ENCODE measurements at regions not wholly inside any gene's neighbourhood (a gene's known extent, or its start where the extent isn't known, plus 50 kb on each side); places are given as distances from the start of the nearest gene placed in this dataset.

- Histone ChIP-seq H3K27ac (peak overlapping the region; percentile 30), H3K27me3 (no peaks in the 10 kb centered on the region), H3K4me3 (no peak overlapping the region), H3K36me3 (no peaks in the 10 kb centered on the region), H3K4me1 (no peaks in the 10 kb centered on the region), H3K9me3 (no peaks in the 10 kb centered on the region)
- TF ChIP-seq POLR2A (IDR thresholded peaks at IDR 0.05) (no peak), CTCF (IDR thresholded peaks at IDR 0.05) (no peak), POLR2AphosphoS5 (IDR thresholded peaks at IDR 0.05; ENCODE audit: insufficient read depth in 1 of 2, low read depth in 1 of 2) (peak in 1 of 2 donors; percentile 16)
- no peak for DNase-seq (ENCODE audit: extremely low spot score in 2 of 2)
- intact Hi-C loops (cut with DNase I) = no loop called here
Observed at GRCh38 chr7:28245123-28245878, 64.7 kb upstream of the JAZF1 start.

- no peak for TF ChIP-seq CTCF (IDR thresholded peaks at IDR 0.05)
- no peak for TF ChIP-seq POLR2A (IDR thresholded peaks at IDR 0.05)
- no peak for TF ChIP-seq POLR2AphosphoS5 (IDR thresholded peaks at IDR 0.05; ENCODE audit: insufficient read depth in 1 of 2, low read depth in 1 of 2)
- intact Hi-C loops (cut with DNase I) = no loop called here
Observed at GRCh38 chr7:28246921-28247461, 66.4 kb upstream of the JAZF1 start.

DNA sequence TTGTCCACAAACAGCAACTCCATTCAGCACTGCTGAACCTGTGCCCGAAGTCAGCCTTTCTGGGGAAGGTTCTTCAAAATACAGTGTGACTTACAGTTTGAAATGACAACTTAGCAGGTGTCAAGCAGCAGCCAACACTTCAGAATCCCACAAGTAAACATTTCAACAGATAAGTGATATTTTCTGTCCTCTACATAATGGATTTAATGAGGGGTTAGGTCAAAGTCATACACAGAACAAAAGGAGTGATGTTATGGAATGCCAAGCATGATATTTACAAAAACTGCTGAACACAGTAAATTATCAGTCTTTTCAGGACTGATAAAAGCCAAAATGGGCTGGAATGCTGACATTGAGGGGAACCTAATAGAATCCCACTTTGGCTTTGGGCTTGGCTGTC, 77.6 kb upstream of the JAZF1 start:
- intact Hi-C loops (cut with DNase I) = no loop called here
- TF ChIP-seq CTCF (IDR thresholded peaks at IDR 0.05) (no peak), POLR2AphosphoS5 (IDR thresholded peaks at IDR 0.05; ENCODE audit: insufficient read depth in 1 of 2, low read depth in 1 of 2) (no peak), POLR2A (IDR thresholded peaks at IDR 0.05) (no peak)
- Histone ChIP-seq H3K4me1 (no peaks in the 10 kb centered on the region), H3K9me3 (no peaks in the 10 kb centered on the region), H3K4me3 (no peak overlapping the region), H3K27ac (no peak overlapping the region), H3K27me3 (no peaks in the 10 kb centered on the region), H3K36me3 (no peaks in the 10 kb centered on the region)
- DNase-seq (ENCODE audit: extremely low spot score in 2 of 2) = no peak

More at GRCh38 chr7:28246921-28247461, 66.4 kb upstream of the JAZF1 start:
- no peaks in the 10 kb centered on the region for H3K9me3 ChIP-seq
- H3K27me3 ChIP-seq = no peaks in the 10 kb centered on the region
- H3K36me3 ChIP-seq = no peaks in the 10 kb centered on the region
- no peak overlapping the region for H3K27ac ChIP-seq
- no peaks in the 10 kb centered on the region for H3K4me1 ChIP-seq
- DNase-seq (ENCODE audit: extremely low spot score in 2 of 2) = no peak
- H3K4me3 ChIP-seq = no peak overlapping the region

GRCh38 chr7:28260969-28261368, 80.4 kb upstream of the JAZF1 start:
- no peak for TF ChIP-seq POLR2A (IDR thresholded peaks at IDR 0.05)
- TF ChIP-seq CTCF (IDR thresholded peaks at IDR 0.05) = no peak
- no peak for TF ChIP-seq POLR2AphosphoS5 (IDR thresholded peaks at IDR 0.05; ENCODE audit: insufficient read depth in 1 of 2, low read depth in 1 of 2)
- no peaks in the 10 kb centered on the region for H3K36me3 ChIP-seq
- no peak overlapping the region for H3K27ac ChIP-seq
- no peak for DNase-seq (ENCODE audit: extremely low spot score in 2 of 2)
- H3K9me3 ChIP-seq = no peaks in the 10 kb centered on the region
- H3K4me1 ChIP-seq = no peaks in the 10 kb centered on the region
- H3K27me3 ChIP-seq = no peaks in the 10 kb centered on the region
- no peak overlapping the region for H3K4me3 ChIP-seq
- intact Hi-C loops (cut with DNase I) = no loop called here

- no peaks in the 10 kb centered on the region for H3K9me3 ChIP-seq
- no peak overlapping the region for H3K4me3 ChIP-seq
- intact Hi-C loops (cut with DNase I) = no loop called here
Observed at GRCh38 chr7:28263622-28264271, 83.2 kb upstream of the JAZF1 start.

More at GRCh38 chr7:28263622-28264271, 83.2 kb upstream of the JAZF1 start:
- DNase-seq (ENCODE audit: extremely low spot score in 2 of 2) = no peak
- no peak for TF ChIP-seq POLR2A (IDR thresholded peaks at IDR 0.05)
- no peak for TF ChIP-seq POLR2AphosphoS5 (IDR thresholded peaks at IDR 0.05; ENCODE audit: insufficient read depth in 1 of 2, low read depth in 1 of 2)
- TF ChIP-seq CTCF (IDR thresholded peaks at IDR 0.05) = no peak
- H3K27ac ChIP-seq = no peak overlapping the region
- H3K36me3 ChIP-seq = no peaks in the 10 kb centered on the region
- H3K27me3 ChIP-seq = no peaks in the 10 kb centered on the region
- H3K4me1 ChIP-seq = no peaks in the 10 kb centered on the region
